ENCODE measurements at regions not wholly inside any gene's neighbourhood (a gene's known extent, or its start where the extent isn't known, plus 50 kb on each side); places are given as distances from the start of the nearest gene placed in this dataset.

- DNase-seq (ENCODE audit: low spot score): no peak
Measured at GRCh38 chr2:60047944-60048525, 505.4 kb downstream of the BCL11A start.

GRCh38 chr2:60047347-60047746 lies 506.1 kb downstream of the BCL11A start:
- no peak for DNase-seq (ENCODE audit: low spot score)

GRCh38 chr2:60046529-60046928 lies 506.9 kb downstream of the BCL11A start:
- DNase-seq (ENCODE audit: low spot score): no peak

GRCh38 chr2:60045456-60045855 lies 508.0 kb downstream of the BCL11A start:
- no peak for DNase-seq (ENCODE audit: low spot score)

GRCh38 chr2:60044484-60044883 lies 509.0 kb downstream of the BCL11A start:
- no peak for DNase-seq (ENCODE audit: low spot score)

- DNase-seq (ENCODE audit: low spot score): no peak
Measured at GRCh38 chr2:60042023-60042422, 511.4 kb downstream of the BCL11A start.

- no peak for DNase-seq (ENCODE audit: low spot score)
Measured at GRCh38 chr2:60033325-60033724, 520.1 kb downstream of the BCL11A start.

GRCh38 chr2:60029566-60029883 lies 523.9 kb downstream of the BCL11A start:
- DNase-seq (ENCODE audit: low spot score): no peak

GRCh38 chr2:60028849-60029565 lies 524.4 kb downstream of the BCL11A start:
- no peak for DNase-seq (ENCODE audit: low spot score)

- no peak for DNase-seq (ENCODE audit: low spot score)
Measured at GRCh38 chr2:60025496-60025895, 528.0 kb downstream of the BCL11A start.

- no peak for DNase-seq (ENCODE audit: low spot score)
Measured at GRCh38 chr2:60023256-60023985, 530.0 kb downstream of the BCL11A start.

GRCh38 chr2:60007671-60008070 lies 545.8 kb downstream of the BCL11A start:
- DNase-seq (ENCODE audit: low spot score): no peak

GRCh38 chr2:60003076-60003475 lies 550.4 kb downstream of the BCL11A start:
- DNase-seq (ENCODE audit: low spot score): no peak

GRCh38 chr2:60002183-60002867 lies 551.1 kb downstream of the BCL11A start:
- no peak for DNase-seq (ENCODE audit: low spot score)

- no peak for DNase-seq (ENCODE audit: low spot score)
Measured at GRCh38 chr2:60000686-60001085, 552.8 kb downstream of the BCL11A start.

- DNase-seq (ENCODE audit: low spot score): no peak
Measured at GRCh38 chr2:59998324-59998723, 555.1 kb downstream of the BCL11A start.

GRCh38 chr2:59997371-59997770 lies 556.1 kb downstream of the BCL11A start:
- DNase-seq (ENCODE audit: low spot score): no peak

GRCh38 chr2:59996855-59997254 lies 556.6 kb downstream of the BCL11A start:
- DNase-seq (ENCODE audit: low spot score): no peak

GRCh38 chr2:59993726-59994125 lies 559.7 kb downstream of the BCL11A start:
- no peak for DNase-seq (ENCODE audit: low spot score)

- DNase-seq (ENCODE audit: low spot score): no peak
Measured at GRCh38 chr2:59988341-59988740, 565.1 kb downstream of the BCL11A start.

GRCh38 chr2:59986511-59986910 lies 566.9 kb downstream of the BCL11A start:
- no peak for DNase-seq (ENCODE audit: low spot score)

GRCh38 chr2:59985923-59986322 lies 567.5 kb downstream of the BCL11A start:
- DNase-seq (ENCODE audit: low spot score): no peak

All from iPS-NIHi11 (cell line).